Loucy (cell line): ENCODE measurements at regions not wholly inside any gene's neighbourhood (a gene's known extent, or its start where the extent isn't known, plus 50 kb on each side); places are given as distances from the start of the nearest gene placed in this dataset.

Experiments
- EZH2phosphoT487 ChIP-seq: fragments of 200-600 bp; IDR thresholded peaks from 2 replicates; pipeline ENCODE4 v1.6.1; 2018; ENCODE audit warnings: antibody characterized with exemption, mild to moderate bottlenecking, moderate library complexity, borderline replicate concordance
- TF ChIP-seq, protein P1 (sequence below): fragments of 200-600 bp; sonication (generic); conservative IDR thresholded peaks from 2 replicates; pipeline ENCODE4 v1.5.1; 2014; ENCODE audit warnings: mild to moderate bottlenecking, antibody characterized with exemption, low read length

DNA sequence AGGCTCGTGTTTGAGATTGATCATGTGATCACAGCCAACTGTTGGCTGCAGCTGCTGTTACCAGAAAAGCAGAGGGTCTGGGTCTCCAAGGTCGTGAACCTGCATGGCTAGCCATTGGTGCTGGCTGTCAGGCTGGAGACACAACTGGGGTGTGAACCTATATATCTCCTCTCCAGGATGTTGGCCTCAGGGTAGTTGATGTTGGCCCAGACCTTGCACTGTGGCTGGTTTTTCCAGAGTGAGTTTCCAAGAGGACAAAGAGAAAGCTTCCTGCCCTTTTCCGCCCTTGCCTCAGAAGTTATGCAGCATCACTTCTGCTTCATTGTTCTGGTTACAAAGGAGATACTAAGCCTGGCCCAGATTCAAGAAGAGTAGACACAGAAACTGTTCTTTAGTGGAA is 607.8 kb upstream of the HS3ST1 start:
- TF ChIP-seq, protein P1, sequence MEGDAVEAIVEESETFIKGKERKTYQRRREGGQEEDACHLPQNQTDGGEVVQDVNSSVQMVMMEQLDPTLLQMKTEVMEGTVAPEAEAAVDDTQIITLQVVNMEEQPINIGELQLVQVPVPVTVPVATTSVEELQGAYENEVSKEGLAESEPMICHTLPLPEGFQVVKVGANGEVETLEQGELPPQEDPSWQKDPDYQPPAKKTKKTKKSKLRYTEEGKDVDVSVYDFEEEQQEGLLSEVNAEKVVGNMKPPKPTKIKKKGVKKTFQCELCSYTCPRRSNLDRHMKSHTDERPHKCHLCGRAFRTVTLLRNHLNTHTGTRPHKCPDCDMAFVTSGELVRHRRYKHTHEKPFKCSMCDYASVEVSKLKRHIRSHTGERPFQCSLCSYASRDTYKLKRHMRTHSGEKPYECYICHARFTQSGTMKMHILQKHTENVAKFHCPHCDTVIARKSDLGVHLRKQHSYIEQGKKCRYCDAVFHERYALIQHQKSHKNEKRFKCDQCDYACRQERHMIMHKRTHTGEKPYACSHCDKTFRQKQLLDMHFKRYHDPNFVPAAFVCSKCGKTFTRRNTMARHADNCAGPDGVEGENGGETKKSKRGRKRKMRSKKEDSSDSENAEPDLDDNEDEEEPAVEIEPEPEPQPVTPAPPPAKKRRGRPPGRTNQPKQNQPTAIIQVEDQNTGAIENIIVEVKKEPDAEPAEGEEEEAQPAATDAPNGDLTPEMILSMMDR = no peak
- no peak for TF ChIP-seq EZH2phosphoT487
